ENCODE measurements at regions not wholly inside any gene's neighbourhood (a gene's known extent, or its start where the extent isn't known, plus 50 kb on each side); places are given as distances from the start of the nearest gene placed in this dataset.

GRCh38 chr6:138651491-138651890 lies 122.1 kb upstream of the CCDC28A start:
- no peak overlapping the region for H3K4me2 ChIP-seq (ENCODE audit: low read depth, low read length, poor library complexity, severe bottlenecking)
- no peaks in the 10 kb centered on the region for H3K36me3 ChIP-seq (ENCODE audit: insufficient read depth, low read length)
- no peak for TF ChIP-seq EZH2phosphoT487 (IDR thresholded peaks at IDR 0.05; ENCODE audit: borderline replicate concordance)
- no peak for TF ChIP-seq CTCF (conservative IDR thresholded peaks at IDR 0.05; ENCODE audit: low read length)

GRCh38 chr6:138652824-138653223 lies 120.7 kb upstream of the CCDC28A start:
- TF ChIP-seq CTCF (conservative IDR thresholded peaks at IDR 0.05; ENCODE audit: low read length) (no peak), EZH2phosphoT487 (IDR thresholded peaks at IDR 0.05; ENCODE audit: borderline replicate concordance) (no peak)
- Histone ChIP-seq H3K4me2 (ENCODE audit: low read depth, low read length, poor library complexity, severe bottlenecking) (no peak overlapping the region), H3K9me2 (replicated peaks; ENCODE audit: low read depth, low read length) (no peaks in the 10 kb centered on the region), H3K4me1 (ENCODE audit: insufficient read depth, low read length, poor library complexity, severe bottlenecking) (peaks cover 21% of the 10 kb centered on the region), H3K27me3 (ENCODE audit: insufficient read depth, low read length, poor library complexity, severe bottlenecking) (no peaks in the 10 kb centered on the region), H2AFZ (ENCODE audit: low read length) (no peak overlapping the region), H3K9ac (ENCODE audit: low read depth, low read length, poor library complexity, severe bottlenecking) (no peak overlapping the region), H3F3A (ENCODE audit: low read depth) (no peaks in the 10 kb centered on the region), H4K20me1 (ENCODE audit: insufficient read depth, low read length, poor library complexity, severe bottlenecking) (no peaks in the 10 kb centered on the region), H3K4me3 (ENCODE audit: low read length, poor library complexity, severe bottlenecking) (no peak overlapping the region), H3K79me2 (ENCODE audit: insufficient read depth, low read length) (no peaks in the 10 kb centered on the region), H3K9me3 (ENCODE audit: insufficient read depth, low read depth, low read length) (no peaks in the 10 kb centered on the region), H3K36me3 (ENCODE audit: insufficient read depth, low read length) (no peaks in the 10 kb centered on the region)

More at GRCh38 chr6:138651491-138651890, 122.1 kb upstream of the CCDC28A start:
- Histone ChIP-seq H3K9ac (ENCODE audit: low read depth, low read length, poor library complexity, severe bottlenecking) (no peak overlapping the region), H2AFZ (ENCODE audit: low read length) (no peak overlapping the region), H3F3A (ENCODE audit: low read depth) (no peaks in the 10 kb centered on the region), H3K79me2 (ENCODE audit: insufficient read depth, low read length) (no peaks in the 10 kb centered on the region), H3K9me3 (ENCODE audit: insufficient read depth, low read depth, low read length) (no peaks in the 10 kb centered on the region), H3K9me2 (replicated peaks; ENCODE audit: low read depth, low read length) (no peaks in the 10 kb centered on the region), H3K4me1 (ENCODE audit: insufficient read depth, low read length, poor library complexity, severe bottlenecking) (peaks cover 21% of the 10 kb centered on the region), H3K4me3 (ENCODE audit: low read length, poor library complexity, severe bottlenecking) (no peak overlapping the region), H4K20me1 (ENCODE audit: insufficient read depth, low read length, poor library complexity, severe bottlenecking) (no peaks in the 10 kb centered on the region), H3K27me3 (ENCODE audit: insufficient read depth, low read length, poor library complexity, severe bottlenecking) (no peaks in the 10 kb centered on the region)

GRCh38 chr6:138653435-138653834 lies 120.1 kb upstream of the CCDC28A start:
- Histone ChIP-seq H3K4me2 (ENCODE audit: low read depth, low read length, poor library complexity, severe bottlenecking) (peak overlapping the region; percentile 60), H3K36me3 (ENCODE audit: insufficient read depth, low read length) (no peaks in the 10 kb centered on the region), H3K9ac (ENCODE audit: low read depth, low read length, poor library complexity, severe bottlenecking) (no peak overlapping the region), H3K4me1 (ENCODE audit: insufficient read depth, low read length, poor library complexity, severe bottlenecking) (peaks cover 21% of the 10 kb centered on the region), H3K9me2 (replicated peaks; ENCODE audit: low read depth, low read length) (no peaks in the 10 kb centered on the region), H4K20me1 (ENCODE audit: insufficient read depth, low read length, poor library complexity, severe bottlenecking) (no peaks in the 10 kb centered on the region), H2AFZ (ENCODE audit: low read length) (no peak overlapping the region), H3K27me3 (ENCODE audit: insufficient read depth, low read length, poor library complexity, severe bottlenecking) (no peaks in the 10 kb centered on the region), H3K4me3 (ENCODE audit: low read length, poor library complexity, severe bottlenecking) (no peak overlapping the region), H3K9me3 (ENCODE audit: insufficient read depth, low read depth, low read length) (no peaks in the 10 kb centered on the region), H3F3A (ENCODE audit: low read depth) (no peaks in the 10 kb centered on the region), H3K79me2 (ENCODE audit: insufficient read depth, low read length) (no peaks in the 10 kb centered on the region)
- TF ChIP-seq CTCF (conservative IDR thresholded peaks at IDR 0.05; ENCODE audit: low read length): no peak
- TF ChIP-seq EZH2phosphoT487 (IDR thresholded peaks at IDR 0.05; ENCODE audit: borderline replicate concordance): no peak

All from Loucy (cell line).